ENCODE measurements at regions not wholly inside any gene's neighbourhood (a gene's known extent, or its start where the extent isn't known, plus 50 kb on each side); places are given as distances from the start of the nearest gene placed in this dataset.
"Not testable (repeated sequence)": the region's sequence is repeated elsewhere in the genome, so short reads cannot be mapped to it uniquely, and the experiment has no call there.

DNA sequence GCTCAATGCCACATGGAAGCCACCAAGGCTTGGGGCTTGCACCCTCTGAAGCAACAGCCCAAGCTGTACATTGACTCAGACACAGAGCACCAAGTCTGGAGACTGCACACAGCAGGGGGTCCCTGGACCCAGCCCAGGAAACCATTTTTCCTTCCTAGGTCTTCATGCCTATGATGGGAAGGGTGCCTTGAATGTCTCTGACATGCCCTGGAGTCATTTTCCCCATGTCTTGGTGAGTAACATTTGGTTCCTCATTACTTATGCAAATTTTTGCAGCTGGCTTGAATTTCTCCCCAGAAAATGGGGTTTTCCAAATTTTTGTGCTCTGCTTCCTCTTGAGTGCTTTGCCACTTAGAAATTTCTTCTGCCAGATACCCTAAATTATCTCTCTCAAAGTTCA is 367.3 kb upstream of the NECTIN3 start:
- DNase-seq: not testable (repeated sequence)

DNA sequence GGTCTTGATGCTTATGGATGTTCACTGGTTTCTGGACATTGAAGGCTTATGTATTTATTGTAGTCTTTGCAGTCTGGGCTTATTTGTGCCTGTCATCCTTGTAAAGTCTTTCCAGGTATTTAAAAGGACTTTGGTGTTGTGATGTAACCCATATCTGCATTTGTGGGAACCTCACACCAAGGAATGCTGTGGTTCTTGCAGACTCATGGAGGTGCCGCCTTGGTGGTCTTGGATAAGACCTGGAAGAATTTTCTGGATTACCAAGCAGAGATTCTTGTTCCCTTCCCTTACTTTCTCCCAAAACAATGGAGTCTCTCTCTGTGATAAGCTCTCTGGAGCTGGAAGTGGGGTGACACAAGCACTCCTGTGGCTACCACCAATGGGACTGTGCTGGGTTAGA is 363.5 kb upstream of the NECTIN3 start:
- DNase-seq: no peak

DNA sequence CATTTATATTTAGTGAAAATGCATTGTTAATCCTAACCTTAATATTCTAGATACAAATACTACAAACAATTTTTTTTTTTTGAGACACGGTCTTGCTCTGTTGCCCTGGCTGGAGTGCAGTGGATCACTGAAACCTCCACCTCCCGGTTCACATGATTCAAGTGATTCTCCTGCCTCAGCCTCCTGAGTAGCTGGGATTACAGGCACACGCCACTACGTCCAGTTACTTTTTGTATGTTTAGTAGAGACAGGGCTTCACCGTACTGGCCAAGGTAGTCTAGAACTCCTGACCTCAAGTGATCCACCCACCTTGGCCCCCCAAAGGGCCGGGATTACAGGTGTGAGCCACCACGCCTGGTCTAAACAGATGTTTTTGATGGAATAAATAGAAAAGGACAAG is 361.5 kb upstream of the NECTIN3 start:
- DNase-seq: no peak

DNA sequence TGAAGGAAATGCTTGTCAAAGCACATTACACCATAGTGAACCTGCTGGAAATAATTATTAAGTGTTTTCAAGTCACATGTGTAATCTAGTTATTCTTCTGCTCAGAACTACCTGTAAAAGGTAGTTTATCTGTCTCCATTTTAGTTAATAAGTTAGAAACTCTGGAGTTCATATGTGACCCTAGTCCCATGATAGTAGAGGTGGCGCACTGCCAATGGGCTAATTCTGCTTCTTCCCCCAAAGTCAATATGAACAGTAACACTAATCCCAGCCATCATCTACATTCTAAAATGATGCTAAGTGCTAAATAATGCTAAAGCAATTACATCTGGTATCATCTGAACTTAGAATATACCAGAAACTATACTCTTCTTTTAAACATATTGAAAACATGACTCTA is 361.0 kb upstream of the NECTIN3 start:
- no peak for DNase-seq

DNA sequence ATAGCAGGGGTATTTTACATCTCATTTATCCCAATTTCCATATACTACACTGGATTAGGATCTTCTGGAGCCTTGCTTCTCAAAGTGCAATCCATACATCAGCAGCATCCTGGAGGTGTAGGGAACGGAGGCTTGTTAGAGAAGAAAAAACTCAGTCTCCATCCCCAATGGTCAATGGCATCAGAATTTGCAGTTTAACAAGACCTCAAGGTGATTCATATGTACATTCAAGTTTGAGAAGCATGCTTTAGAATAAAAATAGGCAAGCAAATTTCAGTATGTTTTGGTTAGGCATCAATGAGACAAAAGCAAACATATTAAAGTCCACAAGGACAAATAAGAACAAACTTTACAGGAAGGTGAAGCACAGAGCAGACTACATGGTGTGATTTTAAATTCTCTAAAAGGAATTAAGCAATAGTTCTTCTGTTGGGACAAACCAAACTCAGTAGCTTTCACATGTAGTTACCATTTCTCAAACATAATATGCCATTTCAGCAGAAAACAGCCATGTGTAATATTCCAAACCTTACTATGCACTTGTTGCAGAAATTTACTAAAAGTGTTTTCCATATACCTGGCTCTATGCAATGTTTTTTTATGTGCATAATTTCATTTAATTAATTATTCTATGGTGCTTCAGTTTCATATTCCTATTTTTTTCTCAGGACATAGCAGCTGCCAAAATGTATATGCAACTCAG is 360.3 kb upstream of the NECTIN3 start:
- DNase-seq: no peak

DNA sequence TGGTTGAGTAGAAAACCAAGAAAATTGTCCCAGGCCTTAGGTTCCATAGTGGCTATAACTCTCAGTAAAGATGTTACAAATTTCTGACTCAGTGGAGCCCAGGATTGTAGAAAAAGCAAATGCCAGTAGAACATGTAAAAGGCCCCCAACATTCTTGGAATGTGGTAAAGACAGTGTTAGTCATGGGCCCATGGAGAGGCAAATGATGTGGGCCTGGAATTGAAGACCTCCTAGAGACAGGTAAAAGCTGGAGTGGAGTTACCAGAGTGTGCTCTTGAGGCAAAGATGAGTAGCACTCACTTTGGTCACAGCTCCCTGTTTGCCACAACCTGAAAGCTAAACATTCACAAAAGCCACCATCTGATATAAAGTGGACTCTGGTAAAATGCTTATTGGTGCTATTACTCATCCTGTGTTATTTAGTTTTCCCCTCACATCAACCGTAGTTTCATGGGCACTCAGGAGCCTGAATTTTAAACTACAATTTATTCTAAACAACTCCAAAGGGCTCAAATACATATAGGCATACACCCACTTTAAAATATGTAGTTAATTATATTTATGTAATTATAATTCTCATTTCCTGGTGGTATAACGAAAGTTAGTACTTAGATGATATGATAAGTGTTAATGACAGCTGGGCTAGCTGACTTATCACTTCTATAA is 359.6 kb upstream of the NECTIN3 start:
- DNase-seq: no peak

DNA sequence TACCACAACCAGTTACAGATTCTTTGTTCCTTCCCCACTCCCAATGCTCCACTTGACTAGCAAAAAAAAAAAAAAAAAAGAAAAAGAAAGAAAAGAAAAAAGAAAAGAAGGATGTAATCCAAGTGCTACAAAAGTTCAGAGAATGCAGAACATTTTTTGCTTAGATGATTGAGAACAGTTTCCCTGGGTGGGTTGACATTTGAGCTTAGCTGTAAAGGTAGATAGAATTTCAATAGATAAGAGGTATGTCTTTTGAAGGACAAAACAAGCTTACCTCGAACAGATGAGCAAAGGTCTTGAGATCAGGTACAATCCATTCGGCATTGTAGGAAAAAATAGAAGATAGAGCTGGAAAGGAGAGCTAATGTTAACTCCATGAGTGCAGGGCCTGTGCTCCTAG is 344.6 kb upstream of the NECTIN3 start:
- no peak for DNase-seq

DNA sequence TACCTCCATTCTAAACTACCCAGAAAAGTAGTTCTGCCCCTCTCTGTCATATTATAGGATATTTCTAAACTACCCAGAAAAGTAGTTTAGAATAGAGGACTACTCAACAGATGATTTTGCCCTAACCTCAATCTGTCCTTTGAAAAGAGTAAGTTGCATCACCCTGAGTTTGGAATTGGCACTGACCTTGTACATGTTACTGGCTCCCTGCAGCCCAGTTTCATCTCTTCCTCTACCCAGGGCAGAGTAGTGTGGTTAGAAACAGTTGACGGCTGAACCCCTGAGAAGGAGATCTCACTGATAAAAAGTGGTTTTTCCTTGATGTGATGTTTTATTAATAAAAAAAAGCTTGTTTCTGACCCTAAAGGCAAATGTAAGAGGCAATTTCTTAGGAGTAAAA is 340.5 kb upstream of the NECTIN3 start:
- no peak for DNase-seq

DNA sequence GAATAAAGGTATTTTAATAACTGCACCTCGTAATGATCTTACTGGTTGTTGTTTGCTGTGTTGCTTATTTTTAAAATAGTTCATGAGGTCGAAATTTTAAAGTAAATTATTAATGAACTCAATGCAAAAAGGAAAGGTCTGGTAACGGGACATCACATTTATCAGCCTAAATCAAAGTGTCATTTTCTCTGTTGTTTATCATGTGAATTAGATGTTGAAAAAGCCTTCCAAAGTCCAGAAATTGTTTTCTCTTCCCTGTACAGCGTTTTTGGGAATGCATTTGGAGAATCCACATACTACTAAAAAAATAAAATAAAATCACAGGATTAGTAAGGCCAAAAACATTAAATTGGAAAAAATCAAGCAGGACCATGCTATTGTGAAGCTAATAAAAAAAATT is 339.2 kb upstream of the NECTIN3 start:
- DNase-seq: no peak

DNA sequence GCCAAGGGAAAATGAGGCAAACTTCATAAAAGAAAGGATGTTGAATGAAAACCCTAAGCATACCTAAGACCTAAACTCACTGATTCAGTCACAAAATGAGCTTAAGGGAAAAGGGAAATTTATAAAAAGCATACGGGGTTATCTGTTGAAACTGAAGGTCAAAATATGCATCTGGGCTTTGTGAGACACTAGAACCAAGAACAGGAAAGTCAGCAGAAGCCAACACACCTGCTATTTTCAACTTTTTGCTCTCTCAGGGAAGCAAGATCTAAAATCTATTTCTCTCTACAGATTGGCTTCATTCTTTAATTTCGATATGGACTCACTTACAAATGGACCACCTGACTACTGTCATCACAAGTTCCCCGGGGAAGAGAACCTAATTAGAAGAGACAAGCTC is 338.6 kb upstream of the NECTIN3 start:
- no peak for DNase-seq

DNA sequence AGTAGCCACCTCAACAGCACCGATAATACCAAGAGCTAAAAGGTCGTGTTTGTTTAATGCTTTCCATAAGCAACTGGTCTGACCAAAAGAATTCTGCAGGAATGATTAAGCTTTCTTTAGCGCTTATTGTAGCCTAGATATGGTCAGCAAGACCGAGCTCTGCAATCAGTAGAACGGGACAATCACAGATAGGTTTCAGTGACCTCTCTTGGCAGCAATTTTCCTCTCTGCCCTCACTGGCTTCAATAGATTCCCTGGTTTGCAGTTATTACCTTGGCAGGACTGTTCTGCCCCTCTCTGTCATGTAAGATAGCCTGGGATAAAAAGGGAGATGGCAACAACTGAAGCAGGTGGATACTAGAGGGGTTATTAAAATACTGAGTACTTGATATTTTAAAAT is 337.1 kb upstream of the NECTIN3 start:
- no peak for DNase-seq

DNA sequence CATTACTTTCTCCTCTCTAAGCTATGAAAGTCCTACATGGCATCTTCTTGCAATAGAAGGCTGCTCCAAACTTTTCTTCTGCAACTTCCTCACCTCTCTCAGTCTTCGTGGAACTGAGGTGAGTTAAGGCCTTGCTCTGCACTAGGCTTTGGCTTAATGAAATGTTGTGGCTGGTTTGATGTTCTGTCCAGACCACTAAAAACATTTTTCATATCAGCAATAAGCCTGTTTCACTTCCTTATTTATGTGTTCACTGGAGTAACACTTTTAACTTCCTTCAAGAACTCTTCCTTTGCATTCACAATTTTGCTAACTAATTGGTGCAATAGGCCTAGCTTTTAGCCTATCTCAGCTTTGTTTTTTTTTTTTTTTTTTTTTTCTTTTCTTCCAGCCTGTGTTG is 335.3 kb upstream of the NECTIN3 start:
- DNase-seq: no peak

DNA sequence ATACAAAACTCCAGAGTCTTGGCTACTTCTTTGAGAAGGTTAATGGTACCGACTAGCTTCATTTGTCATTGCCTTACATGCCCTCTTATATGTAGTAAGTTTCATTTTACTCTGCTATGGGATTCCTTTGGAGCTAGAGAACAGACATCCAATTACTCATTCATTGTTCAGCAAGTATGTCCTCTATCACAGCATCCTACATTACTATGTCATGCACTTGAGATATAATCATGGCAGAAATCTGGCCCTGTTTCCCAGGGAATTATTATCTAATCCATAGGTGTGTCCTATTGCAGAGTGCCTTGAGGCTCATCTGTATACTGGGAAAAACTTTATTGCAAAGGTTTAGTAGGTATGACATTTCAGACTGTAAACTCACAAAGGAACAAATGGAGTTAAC is 333.1 kb upstream of the NECTIN3 start:
- DNase-seq: no peak

DNA sequence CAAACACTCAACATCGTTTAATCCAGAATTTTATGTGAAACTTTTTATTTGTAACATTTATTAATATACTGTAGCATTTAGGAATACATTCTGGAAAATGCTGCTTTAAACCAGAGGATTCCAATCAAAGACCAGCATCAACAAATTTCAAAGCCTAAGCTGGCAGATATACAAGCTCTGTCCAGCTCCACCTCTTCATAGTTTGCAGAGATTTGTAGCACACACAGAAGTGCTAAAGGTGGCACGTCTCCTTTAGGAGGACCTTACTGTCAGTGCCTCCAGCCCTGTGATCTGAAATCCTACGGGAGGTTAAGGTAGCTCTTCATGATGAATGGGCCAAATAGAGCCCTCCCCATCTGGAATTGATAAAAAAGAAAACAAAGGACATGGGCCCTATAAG is 329.7 kb upstream of the NECTIN3 start:
- no peak for DNase-seq

DNA sequence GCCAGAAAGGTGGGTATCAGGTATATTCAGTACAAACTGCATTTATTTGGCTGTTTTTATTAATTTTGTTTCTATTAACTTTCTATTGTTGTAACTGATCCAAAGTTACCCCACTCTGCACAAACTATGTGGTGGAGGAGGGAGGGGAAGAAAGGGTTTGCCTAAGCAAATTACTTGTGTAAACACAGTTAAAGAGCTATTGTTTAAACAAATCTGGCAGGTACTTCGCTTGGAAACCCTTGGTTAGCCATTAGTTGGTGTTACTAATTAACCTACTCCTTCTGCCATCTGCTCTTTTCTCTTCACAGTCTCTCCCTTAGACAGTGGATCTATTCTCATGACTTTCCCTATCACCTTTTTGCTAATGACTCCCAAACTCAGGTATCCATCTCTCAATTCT is 328.4 kb upstream of the NECTIN3 start:
- no peak for DNase-seq

DNA sequence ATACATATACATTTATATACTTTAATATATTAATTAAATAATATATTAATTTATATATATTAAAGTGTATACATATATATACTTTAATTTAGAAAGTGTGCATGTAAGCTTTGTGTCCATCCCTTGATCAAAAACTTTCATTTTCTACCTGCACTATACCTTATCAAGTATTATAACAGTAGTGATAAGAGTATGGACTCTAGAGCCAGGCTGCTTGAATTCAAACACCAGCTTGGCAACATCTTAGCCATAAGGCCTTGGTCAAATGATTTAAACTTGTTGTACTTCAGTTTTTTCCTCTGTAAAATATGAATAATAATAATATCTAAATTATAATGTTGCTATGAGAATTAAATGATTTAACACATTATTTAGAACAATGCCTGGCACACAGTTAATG is 327.6 kb upstream of the NECTIN3 start:
- DNase-seq: no peak

DNA sequence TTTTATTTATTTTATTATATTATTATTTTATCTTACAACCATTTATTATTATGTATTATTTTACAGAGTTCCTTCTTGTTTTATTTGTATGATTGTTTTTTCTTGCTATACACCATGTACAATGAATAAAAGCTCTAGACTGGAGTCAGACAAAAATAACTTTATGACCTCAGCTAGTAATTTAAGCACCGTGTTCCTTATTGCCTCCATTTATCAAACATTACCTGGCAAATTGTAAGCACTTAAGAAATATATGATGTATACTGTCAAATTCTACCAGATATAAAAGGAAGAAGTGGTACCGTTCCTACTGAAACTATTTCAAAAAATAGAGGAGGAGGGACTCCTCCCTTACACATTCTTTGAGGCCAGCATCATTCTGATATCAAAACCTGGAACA is 326.9 kb upstream of the NECTIN3 start:
- DNase-seq: no peak

DNA sequence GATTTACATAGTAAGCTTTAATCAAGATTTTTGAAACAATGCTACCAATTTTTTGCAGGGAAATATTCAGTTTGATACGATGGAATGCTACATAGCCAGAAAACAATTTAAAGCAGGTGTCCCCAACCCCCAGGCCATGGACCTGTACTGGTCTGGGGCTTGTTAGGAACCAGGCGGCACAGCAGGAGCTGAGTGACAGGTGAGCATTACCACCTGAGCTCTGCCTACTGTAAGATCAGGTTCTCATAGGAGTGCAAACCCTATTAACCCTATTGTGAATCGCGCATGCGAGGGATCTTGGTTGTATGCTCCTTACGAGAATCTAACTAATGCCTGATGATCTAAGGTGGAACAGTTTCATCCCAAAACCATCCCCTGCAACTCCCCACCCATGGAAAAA is 322.6 kb upstream of the NECTIN3 start:
- no peak for DNase-seq

DNA sequence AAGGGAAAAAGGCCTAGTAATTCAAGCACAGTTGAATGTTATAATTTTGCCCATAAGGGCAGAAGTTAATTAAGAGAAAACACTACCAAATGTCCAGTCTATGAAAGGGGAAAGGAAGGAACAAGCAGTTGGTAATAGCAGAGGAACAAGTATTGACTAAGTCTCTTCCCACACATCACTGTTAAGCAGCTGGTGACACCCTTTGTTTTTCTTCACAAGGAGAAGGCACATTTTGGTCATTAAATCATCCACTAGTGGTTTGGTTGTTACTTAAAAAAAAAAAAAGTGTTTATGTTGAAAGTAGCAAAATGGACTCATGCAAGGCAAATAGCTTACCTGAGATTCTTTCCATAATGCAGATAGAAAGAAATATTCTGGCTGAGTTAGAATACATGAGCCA is 321.4 kb upstream of the NECTIN3 start:
- no peak for DNase-seq

DNA sequence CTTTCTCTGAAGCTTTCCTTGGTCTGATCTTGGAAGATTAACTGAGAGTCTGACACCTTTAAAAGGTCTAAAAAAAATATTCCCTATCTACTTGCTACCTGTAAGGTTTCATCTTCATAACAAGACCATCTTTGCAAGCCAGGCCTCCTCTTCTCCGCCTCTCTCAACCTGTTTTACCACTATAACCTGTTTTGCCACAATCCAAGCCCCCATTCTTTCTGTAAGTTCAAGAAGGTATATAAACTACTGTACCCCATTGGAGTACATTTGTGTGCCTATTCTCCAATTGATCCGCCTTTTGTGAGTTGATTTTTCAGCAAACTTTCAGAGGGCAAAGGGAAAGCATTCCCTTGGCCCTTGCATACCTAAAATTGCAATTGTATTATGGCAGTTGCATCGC is 319.3 kb upstream of the NECTIN3 start:
- no peak for DNase-seq

DNA sequence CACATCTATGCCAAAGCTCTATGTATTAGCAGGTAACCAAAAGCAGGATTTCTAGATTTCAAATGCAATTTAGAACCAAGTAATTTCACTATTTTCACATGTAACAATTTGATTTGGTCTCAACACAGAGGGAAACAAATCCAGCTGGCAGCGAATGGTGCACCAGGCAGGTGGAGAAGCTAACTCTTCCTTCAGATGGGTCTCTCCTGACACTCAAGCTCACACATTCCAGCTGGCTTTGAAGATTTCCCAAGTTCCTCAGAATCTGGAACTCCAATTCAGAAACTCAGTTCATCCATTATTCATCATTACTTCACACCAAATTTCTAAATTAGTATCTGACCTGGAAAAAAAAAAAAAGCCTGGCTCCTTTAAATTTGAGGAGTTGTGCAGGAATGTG is 318.1 kb upstream of the NECTIN3 start:
- DNase-seq: no peak

DNA sequence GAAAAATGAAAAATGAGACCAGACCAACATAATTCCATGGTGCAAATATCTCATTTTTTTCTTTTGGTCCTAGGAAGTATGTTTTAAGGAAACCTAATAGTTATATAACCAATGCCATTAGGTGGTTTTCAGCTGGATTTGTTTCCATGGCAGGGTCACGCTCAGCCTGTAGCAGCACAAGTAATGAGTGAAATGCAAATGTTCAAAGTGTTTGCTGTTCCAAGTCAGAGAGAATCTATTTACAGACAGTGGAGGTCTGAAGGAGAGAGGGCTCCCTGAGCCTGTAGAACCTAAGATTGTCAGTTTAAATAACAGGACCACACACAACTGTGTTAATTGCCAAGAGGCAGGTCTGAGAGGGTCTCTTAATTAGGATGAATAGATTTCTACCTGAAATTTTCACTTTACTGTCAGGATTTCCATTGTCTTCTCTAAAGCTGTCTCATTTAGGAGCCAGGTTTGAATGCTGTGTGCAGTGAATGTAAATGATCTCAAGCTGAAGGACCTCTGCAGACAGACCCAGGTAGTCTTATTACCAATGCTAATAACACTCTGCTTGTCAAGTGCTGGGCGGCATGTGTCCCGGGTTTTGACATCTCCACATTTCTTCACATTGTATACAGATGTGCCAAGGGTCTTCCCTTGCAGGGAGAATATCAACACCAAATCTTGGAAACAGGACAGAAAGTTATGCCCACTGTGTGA is 317.3 kb upstream of the NECTIN3 start:
- no peak for DNase-seq

DNA sequence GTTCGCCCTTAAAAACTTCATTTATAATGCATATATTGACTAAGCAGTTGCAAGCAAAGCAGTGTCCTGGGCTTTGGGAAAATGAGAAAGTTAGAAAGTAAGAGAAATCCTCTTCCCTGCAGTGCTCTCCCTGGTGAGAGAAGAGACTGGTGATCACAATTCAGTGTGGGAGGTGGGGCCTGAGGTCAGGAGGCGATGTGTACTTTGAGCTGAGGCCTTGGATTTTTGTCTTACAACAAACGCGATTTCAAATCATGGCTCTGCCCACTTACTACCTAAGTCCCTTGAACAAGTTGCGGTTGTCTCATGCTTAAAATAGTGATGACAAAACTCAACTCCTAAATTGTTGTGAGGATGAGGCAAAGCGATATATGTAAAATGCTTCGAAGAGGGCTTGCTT is 316.3 kb upstream of the NECTIN3 start:
- DNase-seq: no peak

DNA sequence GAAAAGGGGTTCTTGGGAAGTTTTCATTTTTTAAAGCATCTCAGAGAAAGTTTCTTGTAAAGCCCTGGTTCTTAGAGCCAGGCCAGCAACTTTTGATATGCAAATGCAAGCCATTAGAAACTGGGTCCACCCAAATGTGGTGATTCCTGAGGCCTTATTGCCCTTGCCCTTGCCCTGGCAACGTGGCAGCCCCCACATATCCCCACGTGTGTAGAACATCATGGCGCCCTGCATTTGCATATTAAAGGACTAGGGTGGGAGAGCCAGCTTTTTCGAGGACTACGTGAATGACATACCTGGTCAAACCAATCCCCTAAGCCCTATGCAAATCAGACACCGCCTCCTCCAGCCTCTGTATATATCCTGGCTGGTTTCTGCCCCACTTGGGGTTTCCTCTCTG is 314.9 kb upstream of the NECTIN3 start:
- no peak for DNase-seq

Measured in skin of body (tissue), 1 donor.